Smooth muscle cell (in vitro differentiated cells): ENCODE measurements at regions not wholly inside any gene's neighbourhood (a gene's known extent, or its start where the extent isn't known, plus 50 kb on each side); places are given as distances from the start of the nearest gene placed in this dataset.

Experiments
- DNase-seq: peaks from one replicate; lab custom pipeline; 2025; ENCODE audit not compliant: unreplicated experiment; lab: John Stamatoyannopoulos, UW
- H2AFZ ChIP-seq: fragments of 200-600 bp; sonication (generic); 2 replicates; pipeline ENCODE4 v1.6.0; 2016; ENCODE audit warnings: antibody characterized with exemption, low read depth, mild to moderate bottlenecking
- H3F3A ChIP-seq: fragments of 200-600 bp; sonication (generic); 2 replicates; pipeline ENCODE4 v1.6.0; 2017; ENCODE audit warnings: antibody characterized with exemption, low read depth
- H3K27ac ChIP-seq: fragments of 200-600 bp; sonication (generic); 2 replicates; pipeline ENCODE4 v1.5.1; 2016; ENCODE audit warnings: low read depth, mild to moderate bottlenecking
- H3K27me3 ChIP-seq: fragments of 200-600 bp; sonication (generic); 2 replicates; pipeline ENCODE4 v1.6.1; 2016; ENCODE audit warnings: low read depth, mild to moderate bottlenecking
- H3K36me3 ChIP-seq: fragments of 200-600 bp; sonication (generic); 2 replicates; pipeline ENCODE4 v1.5.1; 2016; ENCODE audit warnings: low read depth
- H3K4me1 ChIP-seq: fragments of 200-600 bp; sonication (generic); 2 replicates; pipeline ENCODE4 v1.5.1; 2016; ENCODE audit warnings: low read depth
- H3K4me2 ChIP-seq: fragments of 200-600 bp; sonication (generic); 2 replicates; pipeline ENCODE4 v1.6.0; 2016; ENCODE audit warnings: mild to moderate bottlenecking
- H3K4me3 ChIP-seq: fragments of 200-600 bp; sonication (generic); 2 replicates; pipeline ENCODE4 v1.5.1; 2016; ENCODE audit warnings: mild to moderate bottlenecking
- H3K79me2 ChIP-seq: fragments of 200-600 bp; sonication (generic); 2 replicates; pipeline ENCODE4 v1.6.0; 2016; ENCODE audit warnings: low read depth, mild to moderate bottlenecking
- H3K9ac ChIP-seq: fragments of 200-600 bp; sonication (generic); 2 replicates; pipeline ENCODE4 v1.6.0; 2016; ENCODE audit warnings: low read depth
- H3K9me3 ChIP-seq: fragments of 200-600 bp; sonication (generic); replicated peaks from 2 replicates; pipeline ENCODE4 v1.5.1; 2016; ENCODE audit warnings: low read depth
- H4K20me1 ChIP-seq: fragments of 200-600 bp; sonication (generic); 2 replicates; pipeline ENCODE4 v1.6.0; 2016; ENCODE audit warnings: low read depth
- WGBS: methylation state at CpG from one replicate; pipeline ENCODE4 v1.1.7; 2016; ENCODE audit warnings: low lambda C conversion rate; 5-methylcytosine and 5-hydroxymethylcytosine counted together
- TF ChIP-seq, protein P1 (sequence below): fragments of 200-600 bp; sonication (generic); IDR thresholded peaks from 2 replicates; pipeline ENCODE4 v1.5.1; 2017; ENCODE audit warnings: borderline replicate concordance, mild to moderate bottlenecking, antibody characterized with exemption; ENCODE audit not compliant: insufficient read depth, poor library complexity, severe bottlenecking

DNA sequence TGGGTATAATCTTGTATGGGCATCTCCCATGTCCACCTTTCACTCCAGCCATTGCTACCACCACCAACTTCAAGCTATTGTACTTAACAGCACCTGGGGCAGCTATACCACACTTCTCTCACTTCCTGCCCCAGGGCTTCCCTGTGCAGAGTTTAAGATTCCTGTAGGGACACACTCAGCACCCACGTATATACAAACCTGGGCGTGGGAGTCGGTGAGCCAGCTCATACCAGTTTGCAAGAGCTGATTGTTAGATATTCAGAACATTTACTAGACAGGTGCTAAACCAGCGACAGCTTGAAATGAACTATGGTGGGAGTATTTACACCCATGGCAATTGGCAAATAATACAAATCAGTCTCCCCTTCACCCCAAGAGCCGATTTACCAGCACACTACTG, 114.8 kb upstream of the CSF3R start:
- no peaks in the 10 kb centered on the region for H4K20me1 ChIP-seq
- H2AFZ ChIP-seq, result no peak overlapping the region
- no peak for DNase-seq
- H3K4me2 ChIP-seq, result no peak overlapping the region
- no peak overlapping the region for H3K9ac ChIP-seq
- H3K79me2 ChIP-seq, result no peaks in the 10 kb centered on the region
- no peak overlapping the region for H3K4me3 ChIP-seq
- H3K27ac ChIP-seq, result no peak overlapping the region
- peaks cover 38% of the 10 kb centered on the region for H3K27me3 ChIP-seq
- H3F3A ChIP-seq, result no peaks in the 10 kb centered on the region
- WGBS, result 87% methylated on average over 5 of the region's 5 CpGs
- TF ChIP-seq, protein P1, sequence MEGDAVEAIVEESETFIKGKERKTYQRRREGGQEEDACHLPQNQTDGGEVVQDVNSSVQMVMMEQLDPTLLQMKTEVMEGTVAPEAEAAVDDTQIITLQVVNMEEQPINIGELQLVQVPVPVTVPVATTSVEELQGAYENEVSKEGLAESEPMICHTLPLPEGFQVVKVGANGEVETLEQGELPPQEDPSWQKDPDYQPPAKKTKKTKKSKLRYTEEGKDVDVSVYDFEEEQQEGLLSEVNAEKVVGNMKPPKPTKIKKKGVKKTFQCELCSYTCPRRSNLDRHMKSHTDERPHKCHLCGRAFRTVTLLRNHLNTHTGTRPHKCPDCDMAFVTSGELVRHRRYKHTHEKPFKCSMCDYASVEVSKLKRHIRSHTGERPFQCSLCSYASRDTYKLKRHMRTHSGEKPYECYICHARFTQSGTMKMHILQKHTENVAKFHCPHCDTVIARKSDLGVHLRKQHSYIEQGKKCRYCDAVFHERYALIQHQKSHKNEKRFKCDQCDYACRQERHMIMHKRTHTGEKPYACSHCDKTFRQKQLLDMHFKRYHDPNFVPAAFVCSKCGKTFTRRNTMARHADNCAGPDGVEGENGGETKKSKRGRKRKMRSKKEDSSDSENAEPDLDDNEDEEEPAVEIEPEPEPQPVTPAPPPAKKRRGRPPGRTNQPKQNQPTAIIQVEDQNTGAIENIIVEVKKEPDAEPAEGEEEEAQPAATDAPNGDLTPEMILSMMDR, result no peak
- no peaks in the 10 kb centered on the region for H3K36me3 ChIP-seq
- no peaks in the 10 kb centered on the region for H3K9me3 ChIP-seq
- H3K4me1 ChIP-seq, result no peaks in the 10 kb centered on the region

DNA sequence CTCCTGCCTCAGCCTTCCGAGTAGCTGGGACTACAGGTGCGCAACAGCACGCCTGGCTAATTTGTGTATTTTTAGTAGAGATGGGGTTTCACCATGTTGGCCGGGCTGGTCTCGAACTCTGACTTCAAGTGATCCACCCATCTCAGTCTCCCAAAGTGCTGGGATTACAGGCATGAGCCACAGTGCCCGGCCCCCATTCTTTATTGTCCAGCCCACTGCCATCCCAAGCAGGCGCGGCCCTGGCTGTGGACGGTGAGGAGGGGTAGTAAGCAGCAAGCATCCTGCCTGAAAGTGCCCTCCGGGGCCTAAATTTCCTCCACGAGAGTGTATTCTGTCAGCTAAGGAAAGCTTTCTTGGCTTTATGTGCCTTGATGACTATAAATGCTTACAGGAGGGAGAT, 113.2 kb upstream of the CSF3R start:
- Histone ChIP-seq H3K9ac (no peak overlapping the region), H3K36me3 (no peaks in the 10 kb centered on the region), H4K20me1 (no peaks in the 10 kb centered on the region), H3K4me1 (no peaks in the 10 kb centered on the region), H3K4me2 (no peak overlapping the region), H3F3A (no peaks in the 10 kb centered on the region), H3K27me3 (peaks cover 47% of the 10 kb centered on the region), H2AFZ (no peak overlapping the region), H3K9me3 (no peaks in the 10 kb centered on the region), H3K27ac (no peak overlapping the region), H3K79me2 (no peaks in the 10 kb centered on the region), H3K4me3 (no peak overlapping the region)
- 83% methylated on average over 11 of the region's 11 CpGs for WGBS
- no peak for DNase-seq
- TF ChIP-seq, protein P1, result no peak

DNA sequence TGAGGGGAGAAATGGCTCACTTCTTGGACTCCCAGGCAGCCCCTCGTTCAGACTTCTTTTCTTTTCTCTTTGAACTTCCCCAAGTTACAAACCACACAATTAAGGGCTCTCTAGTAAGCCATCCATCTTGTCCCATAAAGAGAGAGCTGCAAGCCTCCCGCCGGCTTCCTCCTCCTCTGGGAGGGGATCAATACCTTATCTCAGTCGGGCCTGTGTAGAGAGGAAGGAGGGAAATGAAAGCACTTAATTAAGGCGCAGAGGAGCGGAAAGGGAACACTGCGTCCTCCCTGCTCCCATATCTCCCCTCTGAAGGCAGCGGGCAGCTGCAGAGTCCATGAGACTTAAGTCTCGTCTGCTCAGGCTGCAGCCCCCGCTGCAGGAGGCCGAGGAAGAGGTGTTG, 112.6 kb upstream of the CSF3R start:
- H3K27me3 ChIP-seq, result peaks cover 43% of the 10 kb centered on the region

DNA sequence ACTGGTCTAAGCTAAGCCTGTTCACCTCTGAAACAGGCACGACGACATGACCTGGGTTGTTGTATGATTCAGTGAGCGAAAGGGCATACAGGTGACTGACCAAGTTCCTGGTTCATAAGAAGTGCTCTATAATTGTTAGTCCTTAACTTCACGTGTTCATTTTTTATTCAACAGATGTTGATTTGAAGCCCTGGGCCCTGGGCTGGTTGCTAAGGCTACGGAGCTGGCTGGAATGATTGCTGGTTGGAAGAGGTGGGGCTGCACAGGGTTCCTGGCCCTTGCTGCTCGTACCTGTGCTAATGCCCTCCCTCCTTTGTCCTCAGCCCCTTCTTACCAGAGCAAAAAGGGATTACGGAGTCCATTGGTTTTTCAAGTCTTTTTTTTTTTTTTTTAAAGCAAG, 111.3 kb upstream of the CSF3R start:
- no peaks in the 10 kb centered on the region for H3K36me3 ChIP-seq
- peaks cover 32% of the 10 kb centered on the region for H3K27me3 ChIP-seq
- H3K9ac ChIP-seq, result no peak overlapping the region
- no peak for DNase-seq
- TF ChIP-seq, protein P1, result no peak
- H3K79me2 ChIP-seq, result no peaks in the 10 kb centered on the region
- H2AFZ ChIP-seq, result no peak overlapping the region
- H3K4me1 ChIP-seq, result no peaks in the 10 kb centered on the region
- no peaks in the 10 kb centered on the region for H3F3A ChIP-seq
- 86% methylated on average over 7 of the region's 7 CpGs for WGBS
- H3K4me2 ChIP-seq, result no peak overlapping the region
- no peak overlapping the region for H3K27ac ChIP-seq
- H4K20me1 ChIP-seq, result no peaks in the 10 kb centered on the region
- H3K4me3 ChIP-seq, result no peak overlapping the region
- H3K9me3 ChIP-seq, result no peaks in the 10 kb centered on the region

More for the DNA sequence above, 112.6 kb upstream of the CSF3R start:
- no peaks in the 10 kb centered on the region for H3F3A ChIP-seq
- TF ChIP-seq, protein P1, result no peak
- H3K4me3 ChIP-seq, result no peak overlapping the region
- H3K9ac ChIP-seq, result no peak overlapping the region
- no peak overlapping the region for H3K4me2 ChIP-seq
- H3K4me1 ChIP-seq, result no peaks in the 10 kb centered on the region
- WGBS, result 59% methylated on average over 11 of the region's 11 CpGs
- no peak overlapping the region for H3K27ac ChIP-seq
- H2AFZ ChIP-seq, result no peak overlapping the region
- no peaks in the 10 kb centered on the region for H3K9me3 ChIP-seq
- DNase-seq, result no peak
- no peaks in the 10 kb centered on the region for H3K36me3 ChIP-seq
- no peaks in the 10 kb centered on the region for H3K79me2 ChIP-seq
- H4K20me1 ChIP-seq, result no peaks in the 10 kb centered on the region
